ENCODE measurements at regions not wholly inside any gene's neighbourhood (a gene's known extent, or its start where the extent isn't known, plus 50 kb on each side); places are given as distances from the start of the nearest gene placed in this dataset.

DNA sequence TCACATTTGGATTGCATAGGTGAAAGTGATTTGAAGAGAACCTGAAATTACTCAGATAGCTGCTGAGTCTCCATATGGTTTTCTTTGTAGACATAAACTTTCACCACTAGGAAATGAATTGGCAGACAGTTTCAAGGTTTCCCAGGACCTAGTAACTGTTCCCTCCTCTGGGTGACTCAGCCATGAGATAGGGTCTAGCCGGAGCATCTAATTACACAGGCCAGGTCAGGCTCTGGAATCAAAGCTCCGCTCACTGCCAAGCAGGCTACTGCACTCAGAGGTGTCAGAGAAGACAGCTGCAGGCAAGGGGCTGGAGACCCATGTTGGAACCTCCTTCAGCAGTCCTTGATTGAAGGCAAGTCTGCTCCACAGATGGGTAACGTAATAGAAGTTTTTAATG is 429.2 kb downstream of the TNS1 start:
- no peak for DNase-seq

DNA sequence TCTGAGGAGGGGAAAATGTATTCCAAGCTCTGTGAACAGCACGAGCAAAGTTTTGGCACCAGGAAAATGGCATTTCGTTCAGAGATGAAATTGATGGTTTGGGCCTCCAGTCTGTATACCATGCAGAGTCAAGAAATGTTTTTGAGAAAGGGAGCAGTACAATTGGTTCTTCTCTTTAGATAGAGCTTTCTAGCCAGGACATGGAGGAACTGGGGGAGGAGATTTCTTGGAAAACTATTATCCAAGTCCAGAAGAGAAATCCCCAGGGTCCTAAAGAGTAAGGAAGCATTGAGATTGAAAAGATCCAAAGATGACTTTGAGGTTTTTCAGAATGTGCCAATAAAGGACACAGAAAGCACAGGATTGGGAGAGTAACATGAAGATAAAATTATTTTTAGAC is 432.4 kb downstream of the TNS1 start:
- DNase-seq = no peak

DNA sequence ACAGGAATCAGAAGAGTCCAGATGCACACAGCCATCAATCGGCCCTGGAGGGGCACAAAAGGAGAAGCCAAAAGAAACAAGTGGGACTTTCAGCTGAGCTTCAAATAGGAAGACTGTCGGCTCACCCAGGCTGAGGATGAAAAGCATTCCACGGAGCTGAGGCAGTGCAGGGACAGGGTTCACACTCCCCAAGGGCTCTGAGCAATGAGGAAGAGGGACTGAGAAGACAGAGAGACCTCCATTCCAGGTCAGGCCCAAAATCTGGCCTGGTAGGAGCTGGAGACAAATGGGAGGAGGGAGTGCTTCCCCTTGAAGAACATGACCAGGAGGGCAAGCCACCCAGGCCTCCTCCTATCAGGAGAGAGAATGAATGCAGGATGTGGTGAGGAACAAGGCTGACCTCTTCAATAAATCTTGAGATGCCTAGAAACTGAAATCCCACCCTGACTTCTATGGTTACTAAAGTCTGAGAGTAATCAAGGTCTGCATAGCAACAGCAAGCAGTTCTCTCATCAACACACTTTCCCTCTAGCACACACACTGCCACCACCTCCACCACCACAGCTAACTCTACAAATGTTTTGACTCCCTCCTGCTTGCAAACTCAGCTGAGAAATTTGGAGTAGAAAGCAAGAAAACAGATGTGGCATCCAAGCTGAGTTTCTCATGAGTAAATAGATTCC is 434.4 kb downstream of the TNS1 start:
- DNase-seq = no peak

DNA sequence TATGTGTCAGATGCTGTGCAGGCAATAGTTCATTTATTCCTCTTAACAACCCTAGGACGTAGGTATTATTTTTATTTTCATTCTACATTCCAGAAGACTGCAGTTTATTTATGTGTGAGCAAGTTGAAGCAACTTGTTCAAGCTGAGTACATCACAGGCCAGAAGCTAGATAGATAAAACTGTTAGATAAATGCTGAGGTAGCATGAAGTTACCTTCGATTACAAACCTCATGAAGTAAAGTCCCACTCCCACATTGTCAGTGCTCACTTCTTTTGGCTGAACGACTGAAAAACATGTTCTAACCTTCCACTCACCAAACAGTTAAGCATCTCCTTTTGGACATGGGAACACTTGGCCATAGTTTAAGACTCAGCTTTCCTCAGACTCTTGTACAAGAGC is 439.2 kb downstream of the TNS1 start:
- no peak for DNase-seq

DNA sequence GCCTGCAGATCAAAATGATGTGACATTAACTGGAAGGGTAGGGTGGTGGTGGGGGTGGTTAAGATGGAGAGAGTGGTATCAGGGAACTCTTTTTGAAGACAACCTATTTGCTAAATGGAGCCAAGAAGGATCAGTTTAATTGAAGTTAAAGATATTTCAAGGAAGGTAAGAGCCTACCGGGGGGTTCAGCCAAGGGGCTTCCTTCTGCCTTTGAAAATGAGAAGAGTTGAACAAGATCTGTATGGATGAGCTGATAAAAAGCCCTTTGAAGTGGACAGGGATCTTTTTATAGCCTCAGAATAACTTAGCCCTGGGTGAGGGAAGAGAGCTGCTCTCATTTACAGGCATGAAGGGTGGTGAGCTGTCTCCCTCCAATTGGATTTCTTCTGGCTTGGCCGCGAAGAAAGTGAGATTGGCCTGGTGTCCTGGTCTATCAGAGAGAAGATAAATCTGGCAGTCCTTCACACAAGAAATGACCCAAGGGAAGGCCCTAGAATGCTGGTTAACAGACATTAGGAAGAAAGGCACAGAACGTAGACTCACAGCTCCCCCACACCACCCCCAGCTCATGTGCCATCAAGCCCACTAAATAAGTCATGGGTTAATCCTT is 439.8 kb downstream of the TNS1 start:
- DNase-seq = no peak

DNA sequence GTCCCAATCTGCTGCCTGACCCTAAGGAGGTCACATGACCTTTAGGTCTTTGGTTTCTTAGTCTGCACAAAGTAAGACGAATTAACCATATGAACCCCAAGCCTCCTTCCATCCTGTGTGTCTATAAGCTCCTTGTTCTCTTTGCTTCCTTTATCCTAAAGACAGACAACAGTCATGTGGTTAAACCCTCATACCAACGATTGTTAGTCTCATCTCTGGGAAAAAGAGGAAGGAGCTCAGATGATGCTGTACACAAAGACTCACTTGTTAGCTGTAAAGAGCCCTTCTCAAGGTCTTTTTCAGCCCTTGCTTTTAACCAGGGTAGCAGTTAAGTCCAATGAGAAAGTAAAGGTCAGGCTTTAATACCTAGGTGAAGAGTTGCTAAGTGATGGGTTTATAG is 443.7 kb downstream of the TNS1 start:
- DNase-seq = no peak

DNA sequence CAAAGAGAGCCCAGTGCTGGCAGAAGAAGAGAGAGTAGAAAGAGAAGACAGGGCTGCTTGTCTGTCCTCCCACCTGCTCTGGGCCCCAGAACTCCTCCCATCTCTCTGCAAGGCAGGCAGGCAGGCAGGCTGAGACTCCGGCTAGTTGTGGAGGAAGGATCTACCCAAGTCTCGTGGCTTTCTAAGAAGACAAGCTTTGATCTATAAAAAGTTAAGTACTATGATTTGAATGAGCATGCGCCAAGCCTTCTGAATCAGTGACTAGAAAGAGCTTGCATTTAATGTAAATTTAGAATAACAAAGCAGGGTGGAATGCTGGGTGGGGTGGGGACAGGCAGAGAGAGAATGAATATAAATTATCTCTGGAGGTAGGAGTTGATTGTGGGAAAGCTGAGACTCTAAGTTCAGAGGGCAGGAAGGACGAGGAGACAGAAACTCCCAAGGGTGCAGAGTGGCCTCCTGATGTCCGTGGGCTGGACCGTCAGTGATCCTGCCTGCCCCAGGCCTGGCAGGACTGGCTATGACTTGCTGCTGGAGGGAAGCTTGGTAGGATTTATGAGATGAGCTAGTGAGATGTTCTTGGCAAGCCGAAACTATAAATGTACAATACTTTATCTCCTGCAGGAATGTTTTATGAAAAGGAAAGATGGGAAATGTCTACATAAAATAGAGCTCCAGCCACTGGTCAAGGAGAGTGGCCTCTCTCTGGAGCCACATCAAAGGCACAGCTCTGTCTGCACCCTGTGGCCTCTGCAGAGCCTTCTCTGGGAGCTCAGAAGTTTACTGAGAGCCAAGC is 447.5 kb downstream of the TNS1 start:
- DNase-seq = no peak

DNA sequence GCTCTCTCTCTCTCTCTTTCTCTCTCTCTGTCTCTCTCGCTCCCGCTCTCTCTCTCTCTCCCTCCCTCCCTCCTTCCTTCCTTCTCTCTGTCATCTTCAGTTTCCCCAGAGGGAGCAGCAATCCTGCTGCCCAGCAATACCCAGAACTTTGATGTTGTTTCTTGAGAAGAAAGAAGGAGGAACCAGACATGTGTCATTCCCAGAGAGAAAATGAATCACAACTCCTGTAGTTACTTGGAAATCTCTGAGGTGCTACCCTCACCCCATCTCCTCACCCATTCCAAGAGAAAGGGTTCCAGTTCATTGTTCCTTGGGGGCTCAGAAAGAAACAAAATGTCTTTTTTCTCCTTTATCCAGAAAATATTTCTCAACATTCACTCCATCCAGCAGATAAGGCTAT is 449.1 kb downstream of the TNS1 start:
- DNase-seq = no peak

DNA sequence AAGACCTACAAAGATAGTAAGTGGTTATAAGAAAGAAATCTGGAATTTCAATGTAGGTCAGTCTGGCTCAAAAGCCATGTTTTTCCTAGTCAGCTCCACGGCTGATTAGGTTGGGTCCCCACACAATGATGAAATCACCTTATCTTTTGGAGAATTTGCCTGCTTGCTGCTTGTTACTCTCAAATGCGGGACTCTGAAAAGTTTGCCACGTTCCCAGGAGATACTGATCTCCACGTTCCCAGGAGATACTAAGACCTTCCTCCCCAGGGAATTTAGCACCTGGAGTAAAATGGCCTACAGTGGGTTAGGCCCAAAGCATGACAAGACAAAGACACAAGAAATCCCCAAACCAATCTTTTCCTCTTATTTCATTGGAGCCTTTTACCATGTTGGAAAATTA is 449.6 kb downstream of the TNS1 start:
- no peak for DNase-seq

DNA sequence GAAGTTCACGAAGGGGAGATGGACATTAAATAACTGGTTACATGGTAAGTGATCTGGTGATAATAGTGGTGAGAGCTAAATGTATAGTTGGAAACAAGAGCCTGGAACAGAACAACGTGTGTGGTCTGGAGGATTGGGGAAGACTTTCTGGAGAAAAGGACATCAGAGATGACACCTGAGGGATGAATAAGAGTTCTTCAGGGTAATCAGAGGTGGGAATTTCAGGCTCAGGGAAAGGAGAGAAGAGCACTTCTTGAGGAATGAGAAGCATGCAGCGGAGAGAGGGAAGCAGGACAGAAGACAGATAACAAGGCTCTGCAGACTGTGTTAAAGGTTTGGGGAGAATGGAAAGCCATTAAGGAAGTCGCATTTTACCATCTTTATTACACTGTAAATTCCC is 450.7 kb downstream of the TNS1 start:
- no peak for DNase-seq

DNA sequence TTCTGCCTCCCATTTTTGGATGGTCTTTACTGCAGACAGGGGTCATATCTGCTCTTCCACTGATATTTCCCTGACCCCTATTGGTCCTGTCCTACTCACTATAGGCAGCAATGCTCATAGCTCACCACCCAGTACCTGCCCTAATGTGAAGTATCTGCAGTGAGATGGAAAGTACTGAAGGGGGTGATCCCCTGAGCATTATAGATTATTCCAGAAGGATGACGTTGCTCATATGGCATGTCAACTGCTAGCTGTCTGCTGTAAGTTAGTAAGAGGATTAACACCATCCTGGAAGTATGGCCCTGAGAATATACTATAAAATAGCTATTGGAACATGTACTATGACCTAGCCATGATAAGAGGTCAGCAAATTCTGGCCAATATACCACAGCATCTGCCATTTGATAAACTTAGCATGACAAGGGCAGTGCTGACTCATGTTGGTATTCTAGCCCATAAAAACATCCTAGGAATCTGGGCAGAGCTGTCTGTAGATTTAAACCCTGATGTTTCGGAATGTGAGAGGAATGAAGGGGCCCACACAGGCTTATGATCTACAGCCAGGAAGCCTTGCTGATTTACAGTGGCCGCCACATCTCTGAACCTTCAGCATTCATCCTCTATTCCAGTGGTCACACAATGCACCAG is 451.4 kb downstream of the TNS1 start:
- DNase-seq = no peak

DNA sequence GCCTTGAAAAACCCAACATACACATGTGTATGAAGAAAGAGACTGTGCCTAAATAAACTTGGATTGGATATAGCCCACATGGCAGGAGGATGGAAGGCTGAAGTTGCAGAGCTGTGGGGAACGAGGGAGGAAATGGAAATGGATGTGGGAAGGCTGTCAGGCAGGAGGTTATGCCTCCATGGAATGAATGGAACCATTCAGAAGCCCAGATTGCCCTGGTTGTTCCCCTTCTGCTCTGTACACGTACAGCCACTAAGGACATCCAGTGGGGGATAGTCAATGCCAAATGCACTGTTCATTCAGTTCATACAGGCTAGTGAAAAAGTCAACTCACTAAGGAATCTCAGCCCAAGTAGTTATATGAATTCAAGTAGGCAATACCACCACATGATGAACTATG is 463.7 kb downstream of the TNS1 start:
- no peak for DNase-seq

DNA sequence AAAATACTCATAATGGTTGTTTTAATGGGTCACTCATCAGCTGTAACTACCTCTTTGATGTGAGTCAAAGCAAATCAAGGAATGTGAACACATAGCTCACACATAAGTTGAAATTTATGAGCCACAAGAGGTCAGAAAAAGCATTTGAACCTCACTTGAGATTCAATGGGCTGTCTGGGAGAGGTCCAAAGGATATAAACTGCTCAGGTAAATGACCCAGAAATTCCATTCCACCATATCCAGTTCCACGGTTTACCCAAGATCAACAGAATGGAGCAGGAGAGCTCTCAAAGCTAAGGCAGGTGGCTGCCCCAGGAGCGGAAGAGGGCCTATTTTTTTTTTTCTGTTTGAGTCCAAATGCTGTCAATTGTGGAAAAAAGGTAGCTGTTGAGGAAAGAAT is 464.1 kb downstream of the TNS1 start:
- no peak for DNase-seq

DNA sequence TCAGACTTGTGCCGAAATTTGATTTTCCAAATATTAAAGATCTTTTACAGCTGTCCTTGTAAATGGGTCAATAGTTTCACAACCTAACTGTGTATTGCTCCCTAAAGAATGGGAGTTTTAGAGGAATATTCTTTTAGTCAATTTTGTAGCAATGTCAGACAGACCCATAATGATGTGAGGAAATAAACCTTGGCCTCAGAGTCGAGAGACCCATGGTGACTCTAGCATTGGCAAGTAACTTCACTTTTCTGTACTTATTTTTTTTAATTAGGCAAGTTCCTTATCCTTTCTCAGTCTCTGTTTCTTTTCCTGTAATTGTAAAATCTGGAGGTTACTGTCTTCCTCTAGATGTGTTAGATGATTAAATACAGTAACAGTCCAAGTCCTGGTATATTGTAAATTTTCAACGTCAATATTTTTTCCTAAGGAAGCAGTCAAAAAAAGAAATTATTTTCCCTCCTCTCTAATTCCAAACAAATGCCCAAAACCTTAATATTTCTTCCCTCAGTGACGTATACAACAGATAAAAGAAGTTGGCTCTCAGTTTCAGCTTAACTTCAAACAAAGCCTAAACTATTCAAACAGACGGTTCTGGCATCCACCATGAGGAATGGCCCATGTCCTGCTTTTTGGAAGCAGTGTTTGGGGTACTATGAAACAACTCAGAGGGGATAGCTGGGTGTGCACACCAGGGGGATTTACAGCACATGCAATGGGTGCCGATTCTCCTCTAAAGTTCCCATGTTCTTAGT is 466.7 kb downstream of the TNS1 start:
- no peak for DNase-seq

DNA sequence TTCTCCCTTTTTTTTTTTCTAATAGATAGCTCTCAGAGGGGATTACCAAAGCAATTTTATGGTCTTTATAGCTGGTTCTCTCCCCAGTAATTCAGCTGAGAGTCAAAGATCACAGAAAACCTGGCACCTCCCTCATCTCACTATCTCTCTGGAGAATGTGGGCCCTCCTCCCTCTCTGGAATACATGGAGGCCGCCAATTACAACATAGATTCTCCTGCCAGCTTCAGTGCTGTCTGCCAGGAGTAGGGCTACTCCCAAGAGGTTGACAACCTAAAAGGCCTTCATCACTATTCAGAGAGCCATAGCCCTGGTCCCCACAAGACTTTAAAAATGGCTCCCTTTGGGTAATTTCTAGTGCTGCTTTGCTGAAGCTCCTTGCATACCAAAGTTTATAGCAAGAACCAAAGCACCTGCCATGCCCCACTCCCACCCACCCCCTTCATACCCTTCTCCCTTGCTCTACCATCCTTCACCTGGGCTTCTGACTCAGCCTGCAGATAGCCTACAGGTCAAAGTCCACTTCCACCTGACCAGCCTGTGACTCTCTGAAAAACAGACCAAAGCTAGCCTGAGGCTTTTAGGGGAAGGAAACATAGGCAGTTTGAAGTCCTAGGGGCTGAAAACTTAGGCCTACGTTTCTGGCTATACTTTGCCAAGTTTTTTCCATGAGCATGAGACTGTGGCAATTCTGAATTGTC is 472.3 kb downstream of the TNS1 start:
- no peak for DNase-seq

DNA sequence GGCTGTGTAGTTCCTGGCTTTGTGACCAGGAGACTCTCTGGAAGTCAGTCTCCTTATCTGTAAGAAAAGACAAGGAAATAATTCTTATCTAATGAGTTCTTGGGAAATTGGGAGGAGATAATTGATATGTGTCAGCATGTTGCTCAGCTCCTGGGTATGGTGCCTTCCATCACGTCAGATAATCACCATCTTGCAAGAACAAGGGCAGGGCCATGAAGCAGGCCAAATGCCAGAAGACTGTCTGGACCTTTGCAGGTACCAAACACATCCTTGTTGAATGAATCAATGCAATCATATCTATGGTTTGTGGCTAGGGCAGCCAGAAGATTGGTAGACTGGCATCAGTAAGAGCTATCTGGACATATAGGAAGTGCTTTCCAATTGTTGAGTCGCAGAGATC is 473.5 kb downstream of the TNS1 start:
- no peak for DNase-seq

DNA sequence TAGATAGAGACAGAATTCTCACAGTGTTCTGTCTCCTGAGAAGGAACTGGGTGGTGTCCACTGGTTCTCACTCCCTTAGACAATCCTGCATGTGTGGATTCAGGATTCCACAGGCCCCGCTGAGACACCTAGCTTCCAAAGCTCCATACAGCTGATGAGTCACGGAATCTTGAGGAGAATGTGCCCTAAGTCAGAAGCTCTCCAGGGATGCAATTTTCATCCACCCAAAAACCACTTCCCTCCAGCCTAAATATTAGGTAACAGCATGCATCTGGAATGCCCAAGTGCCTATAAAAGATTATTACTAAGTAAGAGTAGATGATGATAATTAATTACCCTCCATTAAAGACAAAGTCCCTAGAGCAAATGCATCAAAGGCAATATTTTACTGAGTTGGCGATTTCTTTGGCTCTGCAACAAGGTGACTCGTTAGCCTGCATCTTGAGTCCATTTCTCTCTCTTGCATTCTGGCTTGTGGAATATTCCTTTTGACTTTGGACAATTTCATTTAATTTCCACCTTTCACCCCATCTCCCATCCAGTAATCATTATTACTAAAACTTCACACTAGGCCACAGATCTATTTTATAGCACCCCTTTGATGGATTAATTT is 475.1 kb downstream of the TNS1 start:
- no peak for DNase-seq

DNA sequence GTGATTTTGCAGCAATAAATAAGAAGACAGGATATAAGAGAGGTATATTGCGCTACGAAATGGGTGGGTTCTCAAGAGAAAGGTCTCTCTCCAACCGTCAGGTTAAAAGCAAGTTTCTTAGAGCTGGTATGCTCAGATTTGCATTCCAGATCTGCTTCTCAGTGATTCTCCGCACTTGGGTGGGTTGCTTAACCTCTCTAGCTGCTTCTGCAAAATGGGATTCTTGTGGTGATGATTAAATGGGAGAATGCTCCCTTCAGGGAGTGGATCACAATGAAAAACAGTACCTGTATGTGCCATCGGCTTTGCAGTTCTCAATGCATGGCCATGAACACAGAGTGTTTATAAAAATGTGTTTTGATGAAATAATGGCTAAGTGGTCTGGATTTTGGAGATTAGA is 477.7 kb downstream of the TNS1 start:
- DNase-seq = no peak

DNA sequence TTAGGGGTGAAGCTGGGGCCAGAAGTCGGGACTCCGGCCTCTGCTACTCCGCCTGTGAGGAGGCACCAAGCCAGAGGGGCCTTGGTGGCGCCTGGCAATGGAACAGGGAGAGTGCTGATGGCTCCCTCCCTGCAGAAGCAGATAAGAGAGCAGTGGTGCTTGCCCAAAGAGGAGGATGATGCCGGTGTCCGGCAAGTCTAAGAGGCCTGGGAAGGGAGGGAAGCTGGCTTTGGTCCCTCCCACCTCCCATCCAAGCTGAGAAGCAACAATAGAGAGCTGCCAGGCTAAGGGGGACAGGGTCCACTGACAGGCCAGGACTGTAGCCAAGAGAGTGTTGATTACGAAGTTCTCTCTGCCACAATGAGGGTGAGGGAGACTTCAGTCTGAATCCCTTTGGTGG is 479.5 kb downstream of the TNS1 start:
- no peak for DNase-seq

DNA sequence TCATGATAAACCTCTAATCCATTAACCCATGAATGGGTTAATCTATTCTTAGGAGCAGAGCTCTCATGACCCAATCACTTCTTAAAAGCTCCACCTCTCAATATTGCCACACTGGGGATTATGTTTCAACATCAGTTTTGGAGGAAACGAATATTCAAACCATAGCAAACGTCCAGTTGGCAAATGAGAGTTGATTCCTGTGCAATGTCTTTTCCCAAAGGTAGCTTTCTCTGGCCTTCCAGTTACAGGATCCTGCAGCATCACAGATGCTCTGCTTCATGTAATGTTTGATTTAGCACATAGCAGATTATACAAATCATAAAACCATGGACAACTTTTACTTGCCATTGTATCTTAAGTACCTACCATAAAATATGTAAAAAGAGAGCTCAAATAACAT is 481.0 kb downstream of the TNS1 start:
- no peak for DNase-seq

DNA sequence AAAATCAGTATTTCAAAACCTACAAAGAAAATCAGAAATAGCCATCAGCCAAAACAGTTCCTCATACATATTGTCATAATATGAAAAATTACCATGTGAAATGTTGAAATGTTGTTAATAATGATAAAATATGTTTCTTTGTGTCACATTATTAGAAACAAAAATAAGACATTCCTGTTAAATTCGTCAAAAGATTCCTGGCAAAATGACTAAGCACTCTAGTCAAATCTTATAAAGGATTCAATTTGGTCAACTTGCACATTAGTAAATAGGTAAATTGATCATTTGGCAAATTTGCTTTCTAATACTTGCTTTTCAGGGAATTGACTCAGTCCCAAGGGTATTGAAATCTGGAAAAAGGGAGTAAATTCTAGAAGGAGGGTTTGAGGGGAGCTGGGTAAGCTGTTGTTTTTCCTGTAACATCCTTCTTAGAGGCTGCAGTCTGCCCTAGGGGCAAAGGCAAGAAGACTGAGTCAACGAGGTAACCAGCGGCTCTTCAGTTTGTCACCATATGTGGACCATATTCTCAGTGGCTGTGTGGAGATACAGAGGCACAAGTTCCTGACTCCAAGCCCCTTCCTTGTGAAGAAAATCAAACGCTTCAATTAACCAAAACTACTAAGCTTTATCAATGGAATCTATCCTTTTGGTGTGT is 482.3 kb downstream of the TNS1 start:
- no peak for DNase-seq

DNA sequence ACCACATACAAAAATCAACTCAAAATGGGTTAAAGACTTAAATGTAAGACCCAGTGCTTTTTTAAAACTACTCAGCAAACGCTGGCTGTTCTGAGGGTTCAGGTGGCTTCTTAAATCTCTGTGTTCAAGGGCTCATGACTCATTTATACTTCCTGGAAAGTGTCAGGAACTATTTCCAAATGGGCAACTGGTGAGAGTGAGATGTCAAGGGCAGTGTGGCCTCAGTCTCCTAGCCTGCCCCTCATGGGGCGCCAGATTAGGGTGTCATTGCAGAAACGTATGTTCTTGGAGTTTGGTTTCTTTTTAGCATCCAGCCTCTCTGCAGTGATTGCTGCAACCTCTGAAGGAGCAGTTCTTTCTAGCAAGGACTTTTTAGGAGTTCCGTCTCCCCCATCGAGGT is 485.4 kb downstream of the TNS1 start:
- no peak for DNase-seq
